HepG2 (cell line): ENCODE measurements at regions not wholly inside any gene's neighbourhood (a gene's known extent, or its start where the extent isn't known, plus 50 kb on each side); places are given as distances from the start of the nearest gene placed in this dataset.

Experiments used
- ATAC-seq: fragments of 200-7000 bp; cut with Tn5 transposase; 3 replicates; pipeline ENCODE4 v1.9.1; 2020; ENCODE audit warnings: mild to moderate bottlenecking, moderate library complexity
- BruUV-seq: library from RNA; stranded (reverse); fragments of 400-500 nt; replicated peaks from 2 replicates; lab custom pipeline; 2021; lab: Mats Ljungman, UMichigan
- CTCF ChIA-PET: fragments of 300-600 bp; formaldehyde crosslinking; extraction: SDS; loops from one replicate; lab custom pipeline; 2021; ENCODE audit warnings: low total read pairs, inconsistent platforms, low intra/inter-chr PET ratio; lab: Yijun Ruan, JAX
- POLR2A ChIA-PET: fragments of 350-600 bp; sonication (Branson Sonifier 250); formaldehyde crosslinking; loops from one replicate; lab custom pipeline; 2020; ENCODE audit warnings: antibody characterized with exemption, inconsistent platforms; lab: Yijun Ruan, JAX
- DNase-seq: peaks from one replicate; pipeline ENCODE4 v3.0.0-alpha.2; 2015; ENCODE audit warnings: low spot score
- FAIRE-seq: peaks from 3 replicates; lab custom pipeline; 2011; peaks lifted over from hg19 to GRCh38; lab: Jason Lieb, UNC
- H2AFZ ChIP-seq: one replicate; pipeline ENCODE4 v1.6.1; 2011; ENCODE audit warnings: low read length, inconsistent platforms
- H3K27ac ChIP-seq: fragments of 300-600 bp; 3 replicates; pipeline ENCODE4 v1.8.0; 2011; ENCODE audit warnings: mixed run types, mild to moderate bottlenecking, mixed read lengths, low read length, inconsistent platforms; ENCODE audit not compliant: insufficient read depth; ENCODE audit errors: extremely low read length
- H3K27me3 ChIP-seq, 2 experiments: fragments of 200-600 bp in 1 of 2; 2 replicates in 1 of 2; 3 replicates in 1 of 2; pipeline versions ENCODE4 v1.6.0 to v1.8.0; 2011; ENCODE audit warnings: low read length in 2 of 2, mild to moderate bottlenecking in 2 of 2, moderate library complexity in 2 of 2, inconsistent platforms in 1 of 2; ENCODE audit not compliant: insufficient read depth in 2 of 2, control insufficient read depth in 1 of 2
- H3K36me3 ChIP-seq, 2 experiments: fragments of 200-600 bp in 1 of 2; replicated peaks in 1 of 2; 2 replicates in 1 of 2; 3 replicates in 1 of 2; pipeline versions ENCODE4 v1.5.1 to v1.8.0; 2011; ENCODE audit warnings: low read length in 2 of 2, inconsistent platforms in 1 of 2; ENCODE audit not compliant: insufficient read depth in 2 of 2, control insufficient read depth in 1 of 2
- H3K4me1 ChIP-seq: 2 replicates; pipeline ENCODE4 v1.5.1; 2012; ENCODE audit warnings: low read length, inconsistent platforms; ENCODE audit not compliant: insufficient read depth
- H3K4me2 ChIP-seq: 2 replicates; pipeline ENCODE4 v1.6.0; 2011; ENCODE audit warnings: low read depth, low read length, inconsistent platforms
- H3K4me3 ChIP-seq, 3 experiments: fragments of 200-600 bp in 1 of 3; sonication (generic), shearing (Covaris generic) in 1 of 3; replicated peaks in 1 of 3; 2 replicates each; pipeline ENCODE4 v1.5.1; 2011 to 2016; ENCODE audit warnings: low read length in 3 of 3, inconsistent platforms in 2 of 3, low read depth in 2 of 3, mild to moderate bottlenecking in 2 of 3, control low read depth in 1 of 3, mixed read lengths in 1 of 3; ENCODE audit not compliant: insufficient read depth in 1 of 3
- H3K79me2 ChIP-seq: one replicate; pipeline ENCODE4 v1.6.1; 2011; ENCODE audit warnings: low read length, inconsistent platforms; ENCODE audit not compliant: insufficient read depth
- H3K9ac ChIP-seq: 2 replicates; pipeline ENCODE4 v1.6.0; 2011; ENCODE audit warnings: mild to moderate bottlenecking, low read depth, low read length, inconsistent platforms; ENCODE audit not compliant: insufficient read depth
- H3K9me3 ChIP-seq: 2 replicates; pipeline ENCODE4 v1.5.1; 2012; ENCODE audit warnings: mild to moderate bottlenecking, low read length
- H4K20me1 ChIP-seq: 2 replicates; pipeline ENCODE4 v1.6.0; 2011; ENCODE audit warnings: inconsistent platforms, mild to moderate bottlenecking, low read length, moderate library complexity; ENCODE audit not compliant: insufficient read depth
- ARNTL ChIP-seq: sonication (generic); formaldehyde crosslinking; IDR thresholded peaks from 2 replicates; pipeline ENCODE4 v1.4.0; 2020; ENCODE audit warnings: mild to moderate bottlenecking, missing genetic modification reagents
- CAMTA2 ChIP-seq: sonication (generic); formaldehyde crosslinking; IDR thresholded peaks from 2 replicates; pipeline ENCODE4 v1.4.0; 2020; ENCODE audit warnings: mild to moderate bottlenecking, missing genetic modification reagents, borderline replicate concordance
- CBX5 ChIP-seq: sonication (generic); formaldehyde crosslinking; IDR thresholded peaks from 2 replicates; pipeline ENCODE4 v1.4.0; 2020; ENCODE audit warnings: missing genetic modification reagents, borderline replicate concordance
- ETS1 ChIP-seq: sonication (generic); formaldehyde crosslinking; IDR thresholded peaks from 2 replicates; pipeline ENCODE4 v1.4.0; 2020; ENCODE audit warnings: missing genetic modification reagents
- ETV6 ChIP-seq: sonication (generic); formaldehyde crosslinking; conservative IDR thresholded peaks from 2 replicates; pipeline ENCODE4 v1.4.0; 2020; ENCODE audit warnings: missing genetic modification reagents
- POGK ChIP-seq: sonication (generic); formaldehyde crosslinking; conservative IDR thresholded peaks from 2 replicates; pipeline ENCODE4 v1.8.0; 2022; ENCODE audit warnings: mild to moderate bottlenecking, moderate library complexity, missing genetic modification reagents
- RFX1 ChIP-seq: fragments of 450-650 bp; IDR thresholded peaks from 2 replicates; pipeline ENCODE4 v1.6.1; 2017
- SPEN ChIP-seq: sonication (generic); formaldehyde crosslinking; IDR thresholded peaks from 2 replicates; pipeline ENCODE4 v1.5.1; 2020; ENCODE audit warnings: low read depth, mild to moderate bottlenecking, missing genetic modification reagents
- THAP8 ChIP-seq: sonication (generic); formaldehyde crosslinking; IDR thresholded peaks from 2 replicates; pipeline ENCODE4 v1.5.1; 2020; ENCODE audit warnings: missing genetic modification reagents, mild to moderate bottlenecking, borderline replicate concordance
- ZFP36L1 ChIP-seq: sonication (generic); formaldehyde crosslinking; IDR thresholded peaks from 2 replicates; pipeline ENCODE4 v1.8.0; 2022; ENCODE audit warnings: mild to moderate bottlenecking, missing genetic modification reagents, moderate library complexity
- ZNF160 ChIP-seq: sonication (generic); formaldehyde crosslinking; IDR thresholded peaks from 2 replicates; pipeline ENCODE4 v1.8.0; 2022; ENCODE audit warnings: mild to moderate bottlenecking, inconsistent platforms, missing genetic modification reagents
- ZNF660 ChIP-seq: sonication (generic); formaldehyde crosslinking; IDR thresholded peaks from 2 replicates; pipeline ENCODE4 v1.5.1; 2020; ENCODE audit warnings: mild to moderate bottlenecking, low read depth, missing genetic modification reagents, borderline replicate concordance
- ZNF788 ChIP-seq: sonication (generic); formaldehyde crosslinking; IDR thresholded peaks from 2 replicates; pipeline ENCODE4 v1.5.0; 2020; ENCODE audit warnings: mild to moderate bottlenecking, missing genetic modification reagents, borderline replicate concordance
- WGBS: methylation state at CpG from one replicate; pipeline ENCODE4 v1.1.6; 2017; ENCODE audit warnings: low lambda C conversion rate; 5-methylcytosine and 5-hydroxymethylcytosine counted together
- in situ Hi-C: cut with HindIII; loops from 2 replicates; pipeline ENCODE4 v1.10.0; 2017; ENCODE audit warnings: low pct_unique_long_range_greater_than_20kb; ENCODE audit not compliant: extremely low pct_ligation_motif_present
- intact Hi-C: fragments of 100-400 bp; cut with micrococcal nuclease; formaldehyde crosslinking; loops from one replicate; pipeline ENCODE4 v1.10.0; 2022; ENCODE audit not compliant: unreplicated experiment
- TF ChIP-seq, protein P1 (sequence below): sonication (generic); formaldehyde crosslinking; IDR thresholded peaks from 2 replicates; pipeline ENCODE4 v1.8.0; 2022; ENCODE audit warnings: mild to moderate bottlenecking, missing genetic modification reagents
- TF ChIP-seq, protein P2 (sequence below): sonication (generic); formaldehyde crosslinking; IDR thresholded peaks from 2 replicates; pipeline ENCODE4 v1.8.0; 2023; ENCODE audit warnings: mild to moderate bottlenecking, missing genetic modification reagents
- TF ChIP-seq, protein P3 (sequence below): sonication (generic); formaldehyde crosslinking; IDR thresholded peaks from 2 replicates; pipeline ENCODE4 v1.5.0; 2020; ENCODE audit warnings: missing genetic modification reagents
- TF ChIP-seq, protein P4 (sequence below): sonication (generic); formaldehyde crosslinking; IDR thresholded peaks from 2 replicates; pipeline ENCODE4 v1.5.1; 2020; ENCODE audit warnings: missing genetic modification reagents, mild to moderate bottlenecking, borderline replicate concordance

- no peak overlapping the region for H3K4me2 ChIP-seq
- in situ Hi-C loops = no loop called here
- CTCF ChIA-PET = no interaction called here
- TF ChIP-seq ZNF788 (CRISPR knock-in tag) (no peak), ZNF660 (CRISPR knock-in tag) (no peak), THAP8 (no peak), ZNF160 (CRISPR knock-in tag) (no peak), ETS1 (no peak), ZFP36L1 (CRISPR knock-in tag) (no peak), ARNTL (CRISPR knock-in tag) (no peak), CBX5 (CRISPR knock-in tag) (no peak), SPEN (CRISPR knock-in tag) (no peak), RFX1 (no peak), CAMTA2 (CRISPR knock-in tag) (no peak), POGK (no peak), ETV6 (CRISPR knock-in tag) (no peak)
- TF ChIP-seq, protein P1, sequence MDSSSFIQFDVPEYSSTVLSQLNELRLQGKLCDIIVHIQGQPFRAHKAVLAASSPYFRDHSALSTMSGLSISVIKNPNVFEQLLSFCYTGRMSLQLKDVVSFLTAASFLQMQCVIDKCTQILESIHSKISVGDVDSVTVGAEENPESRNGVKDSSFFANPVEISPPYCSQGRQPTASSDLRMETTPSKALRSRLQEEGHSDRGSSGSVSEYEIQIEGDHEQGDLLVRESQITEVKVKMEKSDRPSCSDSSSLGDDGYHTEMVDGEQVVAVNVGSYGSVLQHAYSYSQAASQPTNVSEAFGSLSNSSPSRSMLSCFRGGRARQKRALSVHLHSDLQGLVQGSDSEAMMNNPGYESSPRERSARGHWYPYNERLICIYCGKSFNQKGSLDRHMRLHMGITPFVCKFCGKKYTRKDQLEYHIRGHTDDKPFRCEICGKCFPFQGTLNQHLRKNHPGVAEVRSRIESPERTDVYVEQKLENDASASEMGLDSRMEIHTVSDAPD = no peak
- TF ChIP-seq, protein P2, sequence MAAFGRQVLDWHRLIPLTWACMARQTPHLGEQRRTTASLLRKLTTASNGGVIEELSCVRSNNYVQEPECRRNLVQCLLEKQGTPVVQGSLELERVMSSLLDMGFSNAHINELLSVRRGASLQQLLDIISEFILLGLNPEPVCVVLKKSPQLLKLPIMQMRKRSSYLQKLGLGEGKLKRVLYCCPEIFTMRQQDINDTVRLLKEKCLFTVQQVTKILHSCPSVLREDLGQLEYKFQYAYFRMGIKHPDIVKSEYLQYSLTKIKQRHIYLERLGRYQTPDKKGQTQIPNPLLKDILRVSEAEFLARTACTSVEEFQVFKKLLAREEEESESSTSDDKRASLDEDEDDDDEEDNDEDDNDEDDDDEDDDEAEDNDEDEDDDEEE (CRISPR knock-in tag) = no peak
- TF ChIP-seq, protein P3, sequence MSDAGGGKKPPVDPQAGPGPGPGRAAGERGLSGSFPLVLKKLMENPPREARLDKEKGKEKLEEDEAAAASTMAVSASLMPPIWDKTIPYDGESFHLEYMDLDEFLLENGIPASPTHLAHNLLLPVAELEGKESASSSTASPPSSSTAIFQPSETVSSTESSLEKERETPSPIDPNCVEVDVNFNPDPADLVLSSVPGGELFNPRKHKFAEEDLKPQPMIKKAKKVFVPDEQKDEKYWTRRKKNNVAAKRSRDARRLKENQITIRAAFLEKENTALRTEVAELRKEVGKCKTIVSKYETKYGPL (CRISPR knock-in tag) = no peak
- TF ChIP-seq, protein P4, sequence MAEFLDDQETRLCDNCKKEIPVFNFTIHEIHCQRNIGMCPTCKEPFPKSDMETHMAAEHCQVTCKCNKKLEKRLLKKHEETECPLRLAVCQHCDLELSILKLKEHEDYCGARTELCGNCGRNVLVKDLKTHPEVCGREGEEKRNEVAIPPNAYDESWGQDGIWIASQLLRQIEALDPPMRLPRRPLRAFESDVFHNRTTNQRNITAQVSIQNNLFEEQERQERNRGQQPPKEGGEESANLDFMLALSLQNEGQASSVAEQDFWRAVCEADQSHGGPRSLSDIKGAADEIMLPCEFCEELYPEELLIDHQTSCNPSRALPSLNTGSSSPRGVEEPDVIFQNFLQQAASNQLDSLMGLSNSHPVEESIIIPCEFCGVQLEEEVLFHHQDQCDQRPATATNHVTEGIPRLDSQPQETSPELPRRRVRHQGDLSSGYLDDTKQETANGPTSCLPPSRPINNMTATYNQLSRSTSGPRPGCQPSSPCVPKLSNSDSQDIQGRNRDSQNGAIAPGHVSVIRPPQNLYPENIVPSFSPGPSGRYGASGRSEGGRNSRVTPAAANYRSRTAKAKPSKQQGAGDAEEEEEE (CRISPR knock-in tag) = no peak
Measured at GRCh38 chr2:8019934-8020333, 661.9 kb upstream of the ID2 start.

More at GRCh38 chr2:8019934-8020333, 661.9 kb upstream of the ID2 start:
- WGBS = 52% methylated on average over 8 of the region's 8 CpGs
- BruUV-seq = no TSS peak
- ATAC-seq (peak; percentile 23; the same call in 1 of the 3 replicates), FAIRE-seq (no peak), DNase-seq (no peak)
- peaks cover 0 to 18% of the 10 kb centered on the region in 2 experiments; a peak in 4 of 5 replicates for H3K27me3 ChIP-seq
- intact Hi-C loops = no loop called here
- no peak overlapping the region for H2AFZ ChIP-seq
- H3K27ac ChIP-seq = no peak overlapping the region
- H4K20me1 ChIP-seq = no peaks in the 10 kb centered on the region
- H3K36me3 ChIP-seq = no peaks in the 10 kb centered on the region
- H3K4me3 ChIP-seq = no peak overlapping the region
- no peaks in the 10 kb centered on the region for H3K79me2 ChIP-seq
- POLR2A ChIA-PET = no interaction called here
- peaks cover 6% of the 10 kb centered on the region; the same call in 1 of the 2 replicates for H3K4me1 ChIP-seq
- H3K9ac ChIP-seq = no peak overlapping the region
- H3K9me3 ChIP-seq = no peaks in the 10 kb centered on the region
